ENCODE measurements at regions not wholly inside any gene's neighbourhood (a gene's known extent, or its start where the extent isn't known, plus 50 kb on each side); places are given as distances from the start of the nearest gene placed in this dataset.

DNA sequence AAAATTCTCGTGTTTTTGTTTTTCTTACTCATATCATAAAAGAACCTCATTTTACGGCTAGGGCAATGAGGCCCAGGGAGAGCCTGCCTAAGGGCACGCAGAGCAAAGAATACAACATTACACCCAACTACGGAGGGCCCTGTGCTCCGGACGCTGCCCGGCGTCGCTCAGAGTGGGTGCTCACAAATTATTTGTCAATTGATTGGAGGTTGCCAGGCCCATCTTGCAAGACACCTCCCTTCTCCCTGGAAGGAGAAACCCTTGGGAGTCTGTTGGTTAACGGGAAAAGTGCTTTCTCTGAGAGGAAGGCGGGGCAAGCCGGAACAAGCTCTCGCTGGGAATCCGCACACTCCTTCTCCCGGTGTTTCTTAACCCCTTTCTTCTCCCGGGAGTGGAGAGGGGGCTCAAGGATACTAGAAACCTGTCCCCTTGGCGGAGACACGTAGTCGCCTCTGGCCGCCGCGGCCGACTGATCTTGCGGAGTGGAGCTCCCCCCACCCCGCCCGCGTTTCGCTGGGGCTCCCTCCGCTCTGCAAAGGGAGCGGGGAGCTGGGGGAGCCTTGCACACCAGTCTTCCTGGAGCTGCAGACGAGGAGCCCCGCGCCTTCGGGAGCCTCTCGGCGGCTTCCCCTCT, 599.3 kb upstream of the SGCD start:
- Histone ChIP-seq H3K4me3 (peak overlapping the region; percentile 26 to 73 (median 53)), H3K4me1 (peaks cover 3 to 6% of the 10 kb centered on the region in 2 donors), H3K36me3 (no peaks in the 10 kb centered on the region), H3K9me3 (no peaks in the 10 kb centered on the region), H3K27ac (no peak overlapping the region), H3K27me3 (peaks cover 0 to 50% of the 10 kb centered on the region in 2 donors)
- intact Hi-C loops (cut with DNase I; ENCODE audit: low total_unique reads): no loop called here
- no peak for TF ChIP-seq CTCF (IDR thresholded peaks at IDR 0.05)
- no peak for TF ChIP-seq POLR2A (IDR thresholded peaks at IDR 0.05)
- no peak for TF ChIP-seq POLR2AphosphoS5 (IDR thresholded peaks at IDR 0.05)
- no peak for DNase-seq (ENCODE audit: low spot score in 2 of 2)

DNA sequence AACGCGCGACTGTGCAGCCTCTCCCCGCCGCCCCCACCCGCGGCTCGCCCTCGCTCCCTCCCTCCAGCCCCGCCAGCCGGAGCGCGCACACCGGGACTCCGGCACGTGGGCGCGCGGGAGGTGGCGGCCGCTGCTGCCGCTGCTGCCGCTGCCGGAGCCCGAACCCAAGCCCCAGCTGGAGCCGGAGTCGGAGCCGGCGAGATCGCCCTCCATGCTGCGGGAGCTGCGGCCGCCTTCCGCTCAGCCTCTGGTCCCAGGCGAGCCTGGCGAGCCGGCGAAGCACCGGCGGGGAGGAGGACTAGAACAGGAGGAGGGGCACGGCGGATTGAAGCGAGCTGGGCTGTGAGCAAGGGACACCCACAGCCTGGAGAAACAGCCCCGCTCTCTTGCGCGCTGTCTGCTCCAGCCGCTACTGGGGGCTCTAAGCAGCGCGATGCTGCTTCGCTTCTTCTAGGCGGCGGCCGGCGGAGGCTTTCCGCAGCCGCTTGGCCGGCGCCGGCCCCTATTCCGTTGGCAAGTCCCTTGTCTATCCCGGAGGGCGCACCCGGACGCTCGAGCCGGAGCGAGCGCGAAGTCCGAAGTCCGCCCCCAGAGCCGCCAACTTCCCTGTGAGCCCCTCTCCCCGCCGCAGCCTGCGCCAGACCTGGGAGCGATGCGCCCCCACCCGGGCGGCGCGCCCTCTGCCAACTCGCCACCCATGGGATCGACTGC, 598.7 kb upstream of the SGCD start:
- DNase-seq (ENCODE audit: low spot score in 2 of 2): peak; percentile 42 to 63
- H3K4me1 ChIP-seq: peaks cover 3 to 6% of the 10 kb centered on the region in 2 donors
- intact Hi-C loops (cut with DNase I; ENCODE audit: low total_unique reads): no loop called here
- H3K4me3 ChIP-seq: peak overlapping the region; percentile 26 to 73 (median 53)
- no peak overlapping the region for H3K27ac ChIP-seq
- peaks cover 0 to 50% of the 10 kb centered on the region in 2 donors for H3K27me3 ChIP-seq
- no peak for TF ChIP-seq CTCF (IDR thresholded peaks at IDR 0.05)
- TF ChIP-seq POLR2A (IDR thresholded peaks at IDR 0.05): no peak
- no peak for TF ChIP-seq POLR2AphosphoS5 (IDR thresholded peaks at IDR 0.05)
- no peaks in the 10 kb centered on the region for H3K36me3 ChIP-seq
- H3K9me3 ChIP-seq: no peaks in the 10 kb centered on the region

DNA sequence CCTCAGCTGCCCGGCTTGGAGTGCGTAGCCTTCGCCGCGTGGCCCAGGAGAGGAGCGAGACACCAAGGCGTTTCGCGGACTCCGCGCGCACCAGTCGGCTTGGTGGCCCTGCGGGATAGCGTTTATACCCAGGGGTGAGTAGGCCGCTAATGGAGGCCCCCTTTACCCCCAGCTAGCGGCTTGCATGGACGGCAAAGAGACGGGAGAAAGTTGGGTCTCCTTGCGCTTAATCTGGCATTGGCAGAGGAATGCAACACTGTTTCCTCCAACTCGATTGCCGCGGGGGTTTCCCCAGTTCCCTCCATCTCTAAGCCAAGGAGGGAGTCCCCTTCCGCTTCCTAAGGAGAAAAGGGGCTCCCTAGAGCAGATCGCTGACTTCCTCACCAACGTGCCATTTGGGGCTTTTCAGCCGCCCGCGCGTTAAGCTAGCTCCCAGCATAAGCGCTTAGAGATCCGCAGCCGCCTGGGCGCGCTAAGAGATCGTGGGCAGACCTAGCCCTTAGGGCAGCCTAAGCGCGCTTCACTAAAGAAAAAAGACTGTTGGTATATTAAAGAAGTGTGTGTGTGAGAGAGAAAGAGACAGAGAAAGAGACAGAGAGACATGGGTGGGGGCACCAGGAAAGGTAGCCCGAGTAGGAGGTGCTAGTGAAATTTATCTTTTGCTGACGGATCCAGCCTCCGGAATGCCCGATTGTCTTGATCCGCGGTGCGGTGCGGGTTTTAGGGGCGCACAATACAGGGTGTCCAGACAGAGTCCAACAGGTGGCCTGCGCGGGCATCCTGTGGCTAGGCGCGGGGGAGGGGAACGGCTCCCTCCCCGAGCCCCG, 597.9 kb upstream of the SGCD start:
- DNase-seq (ENCODE audit: low spot score in 2 of 2): no peak
- Histone ChIP-seq H3K27ac (peak overlapping the region in 1 of 2 donors; percentile 7), H3K4me1 (peaks cover 3 to 6% of the 10 kb centered on the region in 2 donors), H3K9me3 (no peaks in the 10 kb centered on the region), H3K27me3 (peaks cover 0 to 50% of the 10 kb centered on the region in 2 donors), H3K4me3 (peak overlapping the region; percentile 26 to 73 (median 53)), H3K36me3 (no peaks in the 10 kb centered on the region)
- intact Hi-C loops (cut with DNase I; ENCODE audit: low total_unique reads): no loop called here
- TF ChIP-seq CTCF (IDR thresholded peaks at IDR 0.05) (no peak), POLR2AphosphoS5 (IDR thresholded peaks at IDR 0.05) (no peak), POLR2A (IDR thresholded peaks at IDR 0.05) (no peak)

- no peaks in the 10 kb centered on the region for H3K9me3 ChIP-seq
- H3K4me1 ChIP-seq: peaks cover 3 to 6% of the 10 kb centered on the region in 2 donors
- H3K4me3 ChIP-seq: peak overlapping the region in 2 of 3 donors; percentile 53 to 73
- intact Hi-C loops (cut with DNase I; ENCODE audit: low total_unique reads): no loop called here
- H3K27ac ChIP-seq: peak overlapping the region in 1 of 2 donors; percentile 7
- TF ChIP-seq POLR2AphosphoS5 (IDR thresholded peaks at IDR 0.05): no peak
- TF ChIP-seq POLR2A (IDR thresholded peaks at IDR 0.05): no peak
- TF ChIP-seq CTCF (IDR thresholded peaks at IDR 0.05): no peak
- no peaks in the 10 kb centered on the region for H3K36me3 ChIP-seq
- H3K27me3 ChIP-seq: peaks cover 0 to 50% of the 10 kb centered on the region in 2 donors
- peak; percentile 24 to 53 for DNase-seq (ENCODE audit: low spot score in 2 of 2)
Observed at GRCh38 chr5:155729684-155730059, 597.3 kb upstream of the SGCD start.
